ENCODE measurements at regions not wholly inside any gene's neighbourhood (a gene's known extent, or its start where the extent isn't known, plus 50 kb on each side); places are given as distances from the start of the nearest gene placed in this dataset.
"Not testable (repeated sequence)": the region's sequence is repeated elsewhere in the genome, so short reads cannot be mapped to it uniquely, and the experiment has no call there.

DNA sequence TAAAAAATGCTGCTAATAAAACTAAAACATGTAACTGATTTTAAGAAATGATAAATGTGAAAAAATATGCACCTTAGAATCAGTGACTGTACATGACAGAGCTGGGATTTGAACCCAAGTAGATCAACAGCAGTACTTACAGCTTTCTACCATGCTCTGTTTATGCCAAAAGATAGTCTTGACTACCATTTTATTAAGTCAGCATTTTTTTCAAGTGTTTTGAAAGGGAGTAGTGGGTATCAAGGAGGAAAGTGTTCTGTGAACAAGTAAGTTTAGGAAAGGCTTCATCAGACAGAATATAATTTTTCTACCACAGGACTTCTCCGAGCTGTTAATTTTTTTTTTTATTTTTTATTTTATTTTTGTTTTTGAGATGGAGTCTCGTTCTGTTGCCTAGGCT lies 180.4 kb upstream of the GLRA1 start:
- DNase-seq: no peak

DNA sequence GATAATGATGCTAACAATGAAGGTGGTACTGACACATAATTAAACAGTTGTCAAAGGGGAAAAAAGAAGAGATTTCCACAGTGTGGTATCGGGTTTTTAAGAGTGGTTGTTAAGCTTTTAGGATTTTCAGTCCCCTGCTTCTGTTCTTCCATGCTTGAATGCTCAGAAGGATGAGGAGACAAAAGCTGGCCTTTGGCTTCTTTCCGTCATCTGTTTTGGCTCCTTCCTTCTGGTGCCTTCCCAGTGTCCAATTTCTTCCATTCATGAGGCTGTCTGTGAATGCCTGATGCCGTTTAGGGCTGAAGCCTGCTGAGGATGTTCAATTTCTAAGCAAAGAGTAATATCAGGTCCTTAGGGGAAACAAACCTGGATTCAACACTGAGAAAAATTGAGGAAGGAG lies 179.6 kb upstream of the GLRA1 start:
- DNase-seq: no peak

DNA sequence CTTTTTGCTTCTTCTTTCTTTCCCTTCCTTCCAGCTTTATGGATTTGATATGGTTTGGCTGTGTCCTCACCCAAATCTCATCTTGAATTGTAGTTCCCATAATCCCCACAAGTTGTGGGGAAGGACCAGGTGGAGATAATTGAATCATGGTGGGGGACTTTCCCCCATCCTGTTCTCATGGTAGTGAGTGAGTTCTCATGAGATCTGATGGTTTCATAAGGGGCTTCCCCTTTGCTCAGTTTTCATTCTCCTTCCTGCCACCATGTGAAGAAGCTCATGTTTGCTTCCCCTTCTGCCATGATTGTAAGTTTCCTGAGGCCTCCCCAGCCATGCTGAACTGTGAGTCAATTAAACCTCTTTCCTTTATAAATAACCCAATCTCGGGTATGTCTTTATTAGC lies 178.3 kb upstream of the GLRA1 start:
- not testable (repeated sequence) for DNase-seq

DNA sequence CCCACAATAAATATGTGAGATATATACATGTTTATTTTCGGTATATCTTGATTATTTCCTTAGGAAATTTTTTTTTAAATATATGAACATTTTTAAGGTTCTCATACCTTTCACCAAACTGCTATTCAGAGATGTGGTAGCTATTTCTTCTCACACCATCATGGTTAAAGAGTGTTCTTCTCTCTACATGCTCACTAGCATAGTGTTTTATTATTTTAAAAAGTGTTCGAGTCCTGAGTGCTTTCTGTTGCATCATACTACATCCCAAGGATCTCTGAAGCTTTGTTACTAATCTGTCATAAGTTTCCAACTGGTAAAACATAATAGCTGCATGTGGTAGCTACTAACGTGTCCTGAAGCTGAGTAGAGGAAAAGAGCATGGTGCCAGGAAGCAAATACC lies 177.4 kb upstream of the GLRA1 start:
- DNase-seq: no peak

GRCh38 chr5:152100462-152100861 lies 175.8 kb upstream of the GLRA1 start:
- DNase-seq: no peak

- DNase-seq: no peak
Measured at GRCh38 chr5:152097128-152097527, 172.5 kb upstream of the GLRA1 start.

DNA sequence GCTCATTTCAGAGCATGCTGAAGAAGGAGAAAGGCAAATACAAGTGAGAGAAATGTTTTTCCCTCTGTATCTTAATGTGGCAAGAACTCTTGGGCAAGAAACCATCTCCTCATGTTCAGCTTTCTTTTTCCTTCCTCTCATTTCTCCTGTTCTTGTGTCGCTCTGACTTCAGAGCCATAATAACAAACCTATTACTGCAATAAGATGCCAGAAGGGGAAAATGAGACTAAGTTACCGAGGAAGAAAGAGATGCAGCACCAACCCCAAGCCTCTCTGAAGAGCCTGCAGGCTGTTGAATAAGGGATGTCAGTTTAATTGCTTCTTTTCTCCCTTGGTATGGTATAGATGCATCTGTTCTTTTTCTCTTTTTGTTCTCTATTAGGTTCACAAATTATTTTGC lies 170.1 kb upstream of the GLRA1 start:
- no peak for DNase-seq

DNA sequence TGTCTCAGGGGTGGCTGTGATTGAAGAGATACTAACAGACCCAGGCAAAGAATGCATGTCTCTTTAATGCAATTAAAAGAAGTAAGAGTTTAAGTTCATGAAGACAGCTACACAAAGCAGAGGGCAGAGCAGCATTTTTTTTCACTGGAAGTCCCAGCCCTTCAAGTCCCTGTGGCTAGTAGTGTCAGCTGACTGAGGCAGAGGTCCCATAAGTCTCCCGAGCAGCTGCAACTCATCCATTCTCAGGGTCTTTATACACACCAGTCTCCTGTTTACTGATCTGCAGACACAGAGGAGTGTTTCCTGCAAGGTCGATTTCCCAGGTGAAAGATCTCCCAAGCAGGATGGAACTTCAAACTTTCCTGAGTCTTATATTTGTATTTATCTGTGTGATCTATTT lies 169.4 kb upstream of the GLRA1 start:
- DNase-seq: no peak

- no peak for DNase-seq
Measured at GRCh38 chr5:152092580-152092979, 167.9 kb upstream of the GLRA1 start.

DNA sequence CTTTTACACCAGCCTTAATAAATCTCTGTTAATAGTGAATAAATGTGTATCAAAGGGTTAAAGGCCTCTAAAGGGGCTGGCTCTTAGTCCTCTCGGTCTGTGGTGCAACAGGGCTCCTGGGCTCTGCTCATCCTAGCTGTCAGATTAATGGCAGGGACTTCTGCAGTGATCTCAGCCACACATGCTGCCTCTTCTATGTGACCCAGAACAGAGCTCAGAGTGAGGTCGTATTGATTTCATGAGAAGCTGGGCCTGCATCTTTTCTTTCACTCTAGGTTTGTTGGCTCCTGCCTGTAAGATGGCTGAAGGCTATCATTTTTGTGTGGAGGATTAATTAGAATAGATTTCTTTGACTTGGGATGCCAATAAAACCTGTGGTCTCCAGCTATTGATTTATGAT lies 165.0 kb upstream of the GLRA1 start:
- no peak for DNase-seq

- DNase-seq: no peak
Measured at GRCh38 chr5:152086668-152087067, 162.0 kb upstream of the GLRA1 start.

- DNase-seq: no peak
Measured at GRCh38 chr5:152084476-152084875, 159.8 kb upstream of the GLRA1 start.

DNA sequence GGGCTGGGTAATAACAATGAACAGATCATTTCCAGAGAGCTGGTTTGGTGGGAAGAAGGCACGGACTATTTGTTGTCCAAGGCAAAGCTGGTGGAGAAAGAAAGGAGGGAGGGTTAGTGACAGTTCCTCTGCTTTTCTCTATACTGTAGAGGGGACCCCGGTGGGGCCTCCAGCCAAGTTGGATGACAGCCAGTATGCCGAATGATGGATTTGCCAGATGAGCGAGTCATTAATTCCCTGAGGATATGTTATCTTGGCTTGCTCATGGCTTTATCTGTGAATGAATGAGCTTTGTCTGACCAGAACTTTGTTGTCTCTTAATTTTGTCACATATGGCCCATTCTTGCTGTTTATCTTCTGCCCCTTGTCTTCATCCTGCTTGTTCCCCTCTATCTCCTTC lies 158.6 kb upstream of the GLRA1 start:
- no peak for DNase-seq

- peak; percentile 27 for DNase-seq
Measured at GRCh38 chr5:152072091-152072490, 147.4 kb upstream of the GLRA1 start.

DNA sequence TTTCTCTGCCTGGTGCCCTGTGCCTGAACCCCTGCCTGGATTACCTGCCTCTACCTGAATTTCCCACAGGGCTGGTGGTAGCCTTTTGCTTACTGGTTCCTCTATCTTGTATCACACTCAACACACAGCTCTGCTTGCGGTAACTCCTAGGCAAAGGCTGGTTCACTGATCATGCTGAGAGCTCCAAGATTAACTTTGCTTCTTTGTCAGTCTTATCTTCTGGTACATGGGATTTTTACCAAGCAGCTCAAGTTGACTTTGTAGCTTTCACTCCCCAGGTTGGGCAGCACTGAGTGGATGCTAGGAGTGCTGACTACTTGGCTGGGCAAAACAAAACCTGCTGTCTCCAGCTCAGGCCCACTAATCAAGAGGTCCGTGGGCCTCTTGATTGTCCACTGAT lies 145.9 kb upstream of the GLRA1 start:
- no peak for DNase-seq

- no peak for DNase-seq
Measured at GRCh38 chr5:152066784-152067183, 142.1 kb upstream of the GLRA1 start.

GRCh38 chr5:152063004-152063403 lies 138.4 kb upstream of the GLRA1 start:
- DNase-seq: no peak

GRCh38 chr5:152061095-152061494 lies 136.4 kb upstream of the GLRA1 start:
- DNase-seq: no peak

GRCh38 chr5:152058267-152058666 lies 133.6 kb upstream of the GLRA1 start:
- DNase-seq: no peak

DNA sequence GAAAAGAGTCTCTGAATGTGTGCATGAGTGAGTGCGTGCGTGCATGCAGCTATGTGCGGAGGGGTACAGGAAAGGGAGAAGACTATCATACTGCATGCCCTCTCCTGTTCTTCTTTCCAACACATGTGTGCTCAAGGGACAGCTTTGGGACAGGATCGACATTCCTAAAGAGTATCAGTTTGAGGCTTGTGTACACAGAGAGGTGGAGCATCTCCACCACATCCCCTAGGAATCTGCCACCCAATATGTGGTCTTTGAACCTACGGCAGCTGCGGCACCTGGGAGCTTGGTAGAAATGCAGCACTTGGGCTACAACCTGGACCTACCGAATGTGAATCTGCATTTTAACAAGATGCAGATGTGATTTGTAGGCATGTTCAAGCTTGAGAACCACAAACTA lies 132.3 kb upstream of the GLRA1 start:
- DNase-seq: no peak

DNA sequence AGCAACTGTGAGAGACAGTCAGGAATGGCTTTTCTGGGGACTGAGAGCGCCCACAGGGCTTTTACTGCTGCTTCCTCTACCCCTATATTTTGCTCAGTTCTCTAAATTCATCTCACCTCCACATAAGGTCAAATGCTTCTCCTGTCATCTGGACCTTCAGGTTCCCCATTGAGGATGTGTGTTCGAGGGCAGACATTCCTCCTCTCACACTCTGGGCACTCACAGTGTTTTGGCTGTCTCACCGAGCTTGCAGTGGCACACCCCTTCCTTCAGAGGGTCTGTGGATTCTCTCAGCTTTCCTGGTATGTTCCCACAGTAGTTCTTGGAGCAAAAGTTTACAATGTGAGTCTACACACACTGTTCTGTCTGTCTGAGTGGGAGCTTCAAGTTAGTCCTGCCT lies 127.8 kb upstream of the GLRA1 start:
- no peak for DNase-seq

DNA sequence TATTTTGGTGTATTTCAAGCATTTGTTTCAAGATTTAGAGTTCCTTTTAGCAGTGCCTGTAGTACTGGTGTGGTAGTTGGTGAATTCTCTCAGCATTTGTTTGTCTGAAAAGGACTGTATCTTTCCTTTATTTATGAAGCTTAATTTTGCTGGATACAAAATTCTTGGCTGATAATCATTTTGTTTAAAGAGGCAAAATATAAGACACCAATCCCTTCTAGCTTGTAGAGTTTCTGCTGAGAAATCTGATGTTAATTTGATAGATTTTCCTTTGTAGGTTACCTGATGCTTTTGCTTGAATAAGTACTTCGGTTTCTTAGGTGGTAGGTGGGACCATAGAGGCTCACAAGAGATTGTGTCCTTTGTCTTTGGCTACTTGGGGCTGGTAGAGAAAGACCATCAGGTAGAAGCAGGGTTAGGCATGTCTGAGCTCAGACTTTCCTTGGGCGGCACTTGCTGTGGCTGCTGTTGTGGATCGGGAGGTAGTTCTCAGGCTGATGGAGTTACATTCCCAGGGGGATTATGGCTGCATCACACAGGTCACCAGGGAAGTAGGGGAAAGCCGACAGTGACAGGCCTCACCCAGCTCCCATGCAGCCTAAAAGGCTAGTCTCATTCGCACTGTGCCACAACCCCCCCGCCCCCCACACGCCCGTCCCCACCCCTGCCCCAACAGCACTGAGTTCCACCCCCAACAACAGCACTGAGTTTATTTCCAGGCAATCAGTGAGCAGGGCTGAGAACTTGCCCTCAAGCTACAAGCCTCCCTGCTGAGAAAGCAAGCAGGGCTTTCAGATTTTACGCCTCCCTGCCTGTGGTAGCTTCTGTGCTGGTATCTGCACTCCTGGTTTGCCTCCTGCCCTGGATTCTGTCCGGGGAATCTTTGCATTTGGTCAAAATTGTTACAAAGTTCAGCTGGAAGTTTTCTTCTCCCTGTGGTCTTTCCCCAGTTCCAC lies 127.1 kb upstream of the GLRA1 start:
- no peak for DNase-seq

- no peak for DNase-seq
Measured at GRCh38 chr5:152046361-152046760, 121.7 kb upstream of the GLRA1 start.

DNA sequence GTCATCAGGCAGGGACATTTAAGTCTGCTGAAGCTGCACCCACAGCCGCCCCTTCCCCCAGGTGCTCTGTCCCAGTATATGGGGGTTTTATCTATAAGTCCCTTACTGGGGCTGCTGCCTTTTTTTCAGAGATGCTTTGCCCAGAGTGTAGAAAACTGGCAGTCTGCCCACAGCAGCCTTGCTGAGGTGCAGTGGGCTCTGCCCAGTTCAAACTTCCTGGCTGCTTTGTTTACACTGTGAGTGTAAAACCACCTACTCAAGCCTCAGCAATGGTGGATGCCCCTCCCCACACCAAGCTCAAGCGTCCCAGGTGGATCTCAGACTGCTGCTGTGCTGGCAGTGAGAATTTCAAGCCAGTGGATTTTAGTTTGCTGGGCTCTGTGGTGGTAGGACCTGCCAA lies 114.2 kb upstream of the GLRA1 start:
- not testable (repeated sequence) for DNase-seq

All from NCI-H446 treated with DMSO at 0.1 percent for 48 hours (cell line).